Astrocyte of the spinal cord (primary cell): ENCODE measurements at regions not wholly inside any gene's neighbourhood (a gene's known extent, or its start where the extent isn't known, plus 50 kb on each side); places are given as distances from the start of the nearest gene placed in this dataset.

Experiments
- DNase-seq: peaks from one replicate; pipeline ENCODE4 v3.0.0; 2011; ENCODE audit warnings: low read depth, low spot score
- H3K4me3 ChIP-seq: 2 replicates; pipeline ENCODE4 v1.5.1; 2011; ENCODE audit warnings: low read depth, mild to moderate bottlenecking, low read length, moderate library complexity
- in situ Hi-C: cut with HindIII; loops from 2 replicates; pipeline ENCODE4 v1.10.0; 2017; ENCODE audit warnings: low sequenced_read_pairs
- TF ChIP-seq, protein P1 (sequence below): IDR thresholded peaks from 2 replicates; pipeline ENCODE4 v1.5.1; 2012; ENCODE audit warnings: low read depth, mild to moderate bottlenecking, low read length, inconsistent platforms

DNA sequence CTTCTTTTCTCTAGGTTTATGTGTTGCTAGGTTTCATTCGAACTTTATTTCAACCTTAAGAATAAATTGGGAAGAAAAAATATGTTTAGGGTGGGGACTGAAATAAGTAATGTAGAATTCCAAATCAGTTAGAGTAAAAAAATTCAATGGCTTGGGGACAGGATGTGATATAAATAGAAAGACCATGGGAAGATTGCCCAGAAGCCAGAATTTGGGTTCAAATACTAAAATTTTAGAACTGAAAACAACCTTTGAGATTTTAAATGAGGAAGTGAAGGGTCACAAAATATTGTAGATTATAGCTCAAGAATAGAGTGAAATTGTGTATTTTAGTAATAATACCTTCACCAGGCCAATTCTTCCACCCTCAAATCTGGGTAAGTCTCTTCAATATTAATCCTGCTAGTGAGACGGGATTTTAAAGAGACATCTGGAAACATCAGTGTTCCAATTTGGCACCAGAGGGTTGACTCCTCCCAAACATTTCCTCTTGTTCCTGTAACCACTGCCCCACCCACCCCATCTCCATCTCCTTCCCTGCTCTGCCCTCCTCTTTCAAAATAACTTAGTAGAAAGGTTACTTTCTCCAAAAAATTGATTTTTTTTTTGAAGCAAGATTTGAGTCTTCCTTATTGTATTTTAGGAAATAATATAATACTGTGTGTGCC, 51.3 kb upstream of the FAM3C start:
- in situ Hi-C loops, result no loop called here
- DNase-seq, result no peak
- H3K4me3 ChIP-seq, result no peak overlapping the region
- TF ChIP-seq, protein P1, sequence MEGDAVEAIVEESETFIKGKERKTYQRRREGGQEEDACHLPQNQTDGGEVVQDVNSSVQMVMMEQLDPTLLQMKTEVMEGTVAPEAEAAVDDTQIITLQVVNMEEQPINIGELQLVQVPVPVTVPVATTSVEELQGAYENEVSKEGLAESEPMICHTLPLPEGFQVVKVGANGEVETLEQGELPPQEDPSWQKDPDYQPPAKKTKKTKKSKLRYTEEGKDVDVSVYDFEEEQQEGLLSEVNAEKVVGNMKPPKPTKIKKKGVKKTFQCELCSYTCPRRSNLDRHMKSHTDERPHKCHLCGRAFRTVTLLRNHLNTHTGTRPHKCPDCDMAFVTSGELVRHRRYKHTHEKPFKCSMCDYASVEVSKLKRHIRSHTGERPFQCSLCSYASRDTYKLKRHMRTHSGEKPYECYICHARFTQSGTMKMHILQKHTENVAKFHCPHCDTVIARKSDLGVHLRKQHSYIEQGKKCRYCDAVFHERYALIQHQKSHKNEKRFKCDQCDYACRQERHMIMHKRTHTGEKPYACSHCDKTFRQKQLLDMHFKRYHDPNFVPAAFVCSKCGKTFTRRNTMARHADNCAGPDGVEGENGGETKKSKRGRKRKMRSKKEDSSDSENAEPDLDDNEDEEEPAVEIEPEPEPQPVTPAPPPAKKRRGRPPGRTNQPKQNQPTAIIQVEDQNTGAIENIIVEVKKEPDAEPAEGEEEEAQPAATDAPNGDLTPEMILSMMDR, result no peak

DNA sequence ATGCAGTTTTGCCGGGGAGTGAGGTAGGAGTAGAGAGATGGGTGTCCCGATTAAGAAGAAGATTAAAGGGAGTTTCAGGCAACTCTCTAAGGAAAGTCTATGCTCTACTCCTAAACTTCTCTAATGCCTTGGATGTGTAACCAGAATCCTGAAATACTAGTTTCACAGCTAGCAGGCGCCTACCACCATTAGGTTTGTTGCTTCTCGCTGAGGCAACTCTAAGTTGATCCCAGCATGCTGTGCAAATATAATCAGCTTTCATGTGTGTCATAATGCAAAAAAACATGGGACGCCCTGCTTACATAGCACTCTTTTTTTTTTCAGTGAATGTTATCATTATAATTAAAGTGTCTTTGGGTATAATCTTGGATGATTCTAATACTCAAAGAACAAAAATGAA, 50.4 kb upstream of the FAM3C start:
- in situ Hi-C loops, result no loop called here
- TF ChIP-seq, protein P1, result no peak
- no peak for DNase-seq
- H3K4me3 ChIP-seq, result no peak overlapping the region
